IMR-90 (cell line): ENCODE measurements at regions not wholly inside any gene's neighbourhood (a gene's known extent, or its start where the extent isn't known, plus 50 kb on each side); places are given as distances from the start of the nearest gene placed in this dataset.

ENCODE experiments used
- BHLHE40 ChIP-seq: fragments of 150-350 bp; IDR thresholded peaks from 2 replicates; pipeline ENCODE4 v1.6.1; 2016; ENCODE audit warnings: mild to moderate bottlenecking, low read depth, low read length
- CHD1 ChIP-seq: IDR thresholded peaks from 2 replicates; pipeline ENCODE4 v1.6.1; 2012; ENCODE audit warnings: low read depth, low read length, improper control_type of control experiment
- CTCF ChIP-seq: conservative IDR thresholded peaks from 2 replicates; pipeline ENCODE4 v1.5.1; 2012; ENCODE audit warnings: mild to moderate bottlenecking, low read depth, low read length, improper control_type of control experiment
- ELK1 ChIP-seq: fragments of 150-350 bp; IDR thresholded peaks from 2 replicates; pipeline ENCODE4 v1.6.1; 2016; ENCODE audit warnings: low read depth, mild to moderate bottlenecking, low read length, moderate library complexity, borderline replicate concordance
- MAFK ChIP-seq: IDR thresholded peaks from 2 replicates; pipeline ENCODE4 v1.6.1; 2012; ENCODE audit warnings: low read depth, low read length, improper control_type of control experiment
- POLR2A ChIP-seq: IDR thresholded peaks from 2 replicates; pipeline ENCODE4 v1.6.1; 2012; ENCODE audit warnings: mild to moderate bottlenecking, low read depth, low read length
- RAD21 ChIP-seq: IDR thresholded peaks from 2 replicates; pipeline ENCODE4 v1.6.1; 2012; ENCODE audit warnings: low read length, improper control_type of control experiment
- RFX5 ChIP-seq: IDR thresholded peaks from 2 replicates; pipeline ENCODE4 v1.8.0; 2012; ENCODE audit warnings: low read depth, mild to moderate bottlenecking, low read length, moderate library complexity
- USF2 ChIP-seq: fragments of 150-350 bp; IDR thresholded peaks from 2 replicates; pipeline ENCODE4 v1.6.1; 2017; ENCODE audit warnings: mild to moderate bottlenecking, antibody characterized with exemption, low read length, low read depth

GRCh38 chr18:30903566-30903965 is 139.0 kb downstream of the DSC3 start:
- TF ChIP-seq BHLHE40 = no peak
- no peak for TF ChIP-seq CTCF
- no peak for TF ChIP-seq CHD1
- TF ChIP-seq USF2 = no peak
- TF ChIP-seq POLR2A = no peak
- TF ChIP-seq RAD21 = no peak
- TF ChIP-seq RFX5 = no peak
- no peak for TF ChIP-seq MAFK
- no peak for TF ChIP-seq ELK1
